ENCODE measurements at regions not wholly inside any gene's neighbourhood (a gene's known extent, or its start where the extent isn't known, plus 50 kb on each side); places are given as distances from the start of the nearest gene placed in this dataset.
"Not testable (repeated sequence)": the region's sequence is repeated elsewhere in the genome, so short reads cannot be mapped to it uniquely, and the experiment has no call there.

DNA sequence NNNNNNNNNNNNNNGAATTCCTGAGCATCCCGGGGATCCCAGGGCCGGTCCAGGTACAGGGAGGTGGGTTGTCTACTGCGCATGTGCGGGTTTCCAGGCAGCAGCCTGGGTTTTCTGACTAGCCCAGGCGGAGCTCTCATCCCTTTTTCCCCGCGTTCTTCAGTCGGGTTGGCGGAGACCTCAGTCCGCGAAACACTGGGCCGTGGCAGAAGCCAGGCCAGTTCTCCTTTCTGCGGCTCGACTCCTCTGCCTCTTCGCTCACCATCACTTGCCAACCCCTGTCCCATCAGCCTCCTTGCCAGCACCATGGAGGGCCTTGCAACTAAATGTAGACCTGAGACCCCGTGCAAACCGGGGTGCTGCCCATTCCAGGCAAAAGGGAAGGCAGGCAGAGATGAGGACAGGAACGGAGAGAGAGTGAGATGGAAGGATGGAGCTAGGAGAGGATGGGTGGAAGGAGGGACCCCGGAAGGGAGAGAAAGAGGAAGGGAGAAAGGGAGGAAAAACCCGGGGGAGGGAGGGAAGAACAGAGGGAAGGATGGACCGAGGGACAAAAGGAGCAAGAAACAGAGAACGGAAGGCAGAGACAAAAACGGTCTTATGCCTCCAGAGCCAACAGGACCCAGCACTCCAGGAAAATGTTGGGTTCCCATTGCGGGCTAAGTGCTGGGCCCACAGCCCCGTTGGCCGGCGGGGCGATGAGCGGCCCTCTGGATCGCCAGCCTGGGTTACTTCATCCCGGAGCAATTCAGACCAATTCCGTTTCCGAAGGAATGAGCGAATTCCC, 445.4 kb upstream of the DEFB115 start:
- peak; percentile 63 for DNase-seq (ENCODE audit: low read depth)
- peak overlapping the region; percentile 46 for H3K4me3 ChIP-seq (ENCODE audit: low read depth, low read length)
- TF ChIP-seq, protein P1, sequence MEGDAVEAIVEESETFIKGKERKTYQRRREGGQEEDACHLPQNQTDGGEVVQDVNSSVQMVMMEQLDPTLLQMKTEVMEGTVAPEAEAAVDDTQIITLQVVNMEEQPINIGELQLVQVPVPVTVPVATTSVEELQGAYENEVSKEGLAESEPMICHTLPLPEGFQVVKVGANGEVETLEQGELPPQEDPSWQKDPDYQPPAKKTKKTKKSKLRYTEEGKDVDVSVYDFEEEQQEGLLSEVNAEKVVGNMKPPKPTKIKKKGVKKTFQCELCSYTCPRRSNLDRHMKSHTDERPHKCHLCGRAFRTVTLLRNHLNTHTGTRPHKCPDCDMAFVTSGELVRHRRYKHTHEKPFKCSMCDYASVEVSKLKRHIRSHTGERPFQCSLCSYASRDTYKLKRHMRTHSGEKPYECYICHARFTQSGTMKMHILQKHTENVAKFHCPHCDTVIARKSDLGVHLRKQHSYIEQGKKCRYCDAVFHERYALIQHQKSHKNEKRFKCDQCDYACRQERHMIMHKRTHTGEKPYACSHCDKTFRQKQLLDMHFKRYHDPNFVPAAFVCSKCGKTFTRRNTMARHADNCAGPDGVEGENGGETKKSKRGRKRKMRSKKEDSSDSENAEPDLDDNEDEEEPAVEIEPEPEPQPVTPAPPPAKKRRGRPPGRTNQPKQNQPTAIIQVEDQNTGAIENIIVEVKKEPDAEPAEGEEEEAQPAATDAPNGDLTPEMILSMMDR (conservative IDR thresholded peaks at IDR 0.05; ENCODE audit: low read depth, low read length): no peak

DNA sequence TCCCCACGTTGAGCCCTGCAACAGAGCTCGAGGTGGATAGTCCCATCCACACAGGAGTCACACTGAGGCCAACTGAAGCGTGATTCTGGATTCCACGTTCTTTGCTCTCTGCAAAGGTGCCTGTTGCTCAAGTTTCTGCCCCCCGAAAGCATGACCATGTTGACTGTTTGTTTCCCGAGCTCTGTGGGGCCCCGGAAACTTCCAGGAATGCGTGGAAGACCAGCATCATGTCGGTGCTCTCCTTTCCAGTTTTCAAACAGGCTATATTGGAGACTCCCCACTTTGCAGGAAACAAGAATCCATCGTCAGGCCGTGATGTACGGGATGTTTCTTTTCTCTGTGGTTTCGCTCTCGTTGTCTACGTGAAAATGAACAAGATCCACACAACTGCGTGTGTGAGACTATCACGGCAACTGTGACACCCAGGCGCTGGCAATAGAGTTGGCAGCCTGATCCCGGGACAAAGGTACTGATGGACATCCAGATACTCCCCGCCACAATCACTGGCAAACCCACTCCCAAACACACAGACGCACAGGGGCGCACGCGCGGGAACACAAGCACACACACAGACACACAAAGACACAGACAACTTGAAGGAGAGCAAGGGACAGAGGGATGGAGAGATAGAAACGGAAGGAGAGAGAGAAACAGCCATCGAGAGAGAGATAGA, 444.6 kb upstream of the DEFB115 start:
- no peak overlapping the region for H3K4me3 ChIP-seq (ENCODE audit: low read depth, low read length)
- no peak for DNase-seq (ENCODE audit: low read depth)
- TF ChIP-seq, protein P1 (conservative IDR thresholded peaks at IDR 0.05; ENCODE audit: low read depth, low read length): no peak

DNA sequence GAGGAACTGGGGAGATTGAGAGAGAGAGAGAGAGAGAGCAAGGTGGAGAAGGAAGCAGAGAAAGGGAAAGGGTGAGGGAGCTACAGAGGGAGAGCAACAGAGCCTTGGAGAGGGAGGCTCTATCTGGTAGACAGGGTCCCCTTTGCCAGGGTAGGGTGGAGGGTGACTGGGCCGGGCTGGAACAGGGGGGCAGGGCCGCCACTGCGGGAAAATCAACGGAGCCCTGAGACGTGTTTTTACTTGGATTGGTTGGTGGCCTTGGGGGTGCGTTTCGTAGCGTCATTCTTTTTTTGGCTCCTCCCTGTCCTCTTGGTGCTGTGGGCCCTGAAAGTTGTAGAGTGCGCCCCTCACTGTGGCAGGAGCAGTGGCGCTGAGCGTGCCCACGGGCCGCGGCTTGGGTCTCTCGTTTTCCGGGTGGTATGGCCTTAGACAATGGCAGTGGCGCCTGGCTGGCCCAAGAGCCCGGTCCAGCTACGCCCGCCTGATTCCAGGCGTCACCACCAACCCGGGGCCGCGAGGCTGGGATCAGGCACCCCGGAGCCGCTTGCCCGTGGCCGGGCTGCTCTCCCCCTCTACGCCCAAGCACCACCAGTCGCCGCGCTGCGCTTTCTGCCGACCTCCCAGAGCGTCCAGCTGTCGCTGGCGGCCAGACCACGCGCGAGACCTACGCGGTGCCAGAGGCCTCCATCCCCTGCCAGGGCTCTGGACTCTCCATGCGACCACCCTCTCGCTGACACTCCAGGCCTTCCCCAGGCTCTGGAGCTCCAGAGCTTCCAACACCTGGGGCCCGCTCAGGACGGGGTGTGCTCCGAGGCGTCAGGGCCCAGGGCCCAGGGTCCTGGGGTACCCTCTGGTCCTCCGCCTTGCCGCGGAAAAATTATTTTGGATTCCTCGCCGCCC, 443.8 kb upstream of the DEFB115 start:
- DNase-seq (ENCODE audit: low read depth); H3K4me3 ChIP-seq (ENCODE audit: low read depth, low read length): not testable (repeated sequence)

DNA sequence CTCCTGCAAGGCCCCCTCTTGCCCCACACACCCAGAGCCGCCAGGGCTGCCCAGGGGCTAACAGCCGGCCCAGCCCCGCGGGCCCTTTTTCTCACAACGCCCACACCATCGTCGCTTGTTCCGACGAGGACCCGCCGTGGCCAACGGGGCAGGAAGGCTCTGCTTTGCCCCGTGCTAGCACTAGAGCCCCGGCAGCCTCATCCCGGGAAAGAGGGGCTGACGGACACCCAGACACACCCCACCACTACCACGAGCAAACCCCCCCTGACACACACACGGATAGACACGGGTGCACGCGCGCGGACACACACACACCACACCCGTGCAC, 443.2 kb upstream of the DEFB115 start:
- not testable (repeated sequence) for DNase-seq (ENCODE audit: low read depth); H3K4me3 ChIP-seq (ENCODE audit: low read depth, low read length)

DNA sequence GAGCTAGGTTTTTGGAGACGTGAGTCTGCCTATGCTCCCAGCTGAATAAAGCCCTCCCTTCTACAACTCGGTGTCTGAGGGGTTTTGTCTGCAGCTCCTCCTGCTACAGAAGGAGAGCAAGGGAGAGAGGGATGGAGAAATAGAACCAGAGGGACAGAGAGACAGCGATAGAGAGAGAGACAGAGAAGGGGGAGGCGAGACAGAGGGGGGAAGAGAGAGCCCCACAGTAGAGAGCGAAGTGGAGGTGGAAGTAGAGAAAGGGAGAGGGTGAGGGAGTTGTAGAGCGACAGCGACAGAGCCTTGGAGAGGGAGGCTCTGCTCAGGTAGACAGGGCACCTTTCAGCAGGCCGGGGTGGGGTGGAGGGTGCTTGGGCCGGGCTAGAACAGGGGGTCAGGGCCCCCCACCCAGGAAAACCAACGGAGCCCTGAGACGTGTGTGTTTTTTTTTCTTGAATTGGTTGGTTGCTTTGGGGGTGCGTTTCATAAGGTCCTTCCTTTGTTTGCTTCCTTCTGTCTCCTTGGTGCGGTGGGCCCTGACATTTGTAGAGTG, 442.4 kb upstream of the DEFB115 start:
- not testable (repeated sequence) for DNase-seq (ENCODE audit: low read depth); H3K4me3 ChIP-seq (ENCODE audit: low read depth, low read length)

DNA sequence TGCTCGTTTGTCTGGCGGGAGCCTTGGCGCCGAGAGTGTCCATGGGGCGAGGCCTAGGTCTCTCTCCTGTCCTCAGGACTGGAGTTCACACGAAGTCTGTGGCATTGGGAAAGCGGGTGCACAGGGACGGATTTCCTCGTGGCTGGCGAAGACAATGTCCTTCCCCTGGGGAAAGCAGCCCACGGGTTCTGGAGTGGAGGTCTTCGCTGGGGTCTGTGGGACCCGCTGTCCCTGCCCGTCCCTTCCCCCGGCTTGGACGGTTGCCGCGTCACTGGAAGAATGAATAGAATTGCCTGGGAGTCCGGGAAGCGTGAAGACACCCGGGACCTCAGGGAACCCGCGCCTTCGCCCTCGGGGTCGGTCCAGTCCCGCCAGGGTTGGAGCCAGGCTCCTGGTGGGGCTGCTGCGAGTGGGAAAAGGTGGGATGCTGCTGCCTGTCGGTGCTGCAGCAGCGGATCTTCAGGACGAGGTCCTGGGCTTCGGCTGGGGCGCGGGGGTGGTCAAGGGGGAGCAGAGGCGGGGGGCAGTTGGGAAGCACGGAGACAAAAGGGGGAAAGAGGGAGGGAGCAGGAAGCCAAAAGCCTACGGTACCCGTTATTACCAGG, 441.8 kb upstream of the DEFB115 start:
- H3K4me3 ChIP-seq (ENCODE audit: low read depth, low read length): peak overlapping the region; percentile 50
- TF ChIP-seq, protein P1 (conservative IDR thresholded peaks at IDR 0.05; ENCODE audit: low read depth, low read length): no peak
- DNase-seq (ENCODE audit: low read depth): no peak

DNA sequence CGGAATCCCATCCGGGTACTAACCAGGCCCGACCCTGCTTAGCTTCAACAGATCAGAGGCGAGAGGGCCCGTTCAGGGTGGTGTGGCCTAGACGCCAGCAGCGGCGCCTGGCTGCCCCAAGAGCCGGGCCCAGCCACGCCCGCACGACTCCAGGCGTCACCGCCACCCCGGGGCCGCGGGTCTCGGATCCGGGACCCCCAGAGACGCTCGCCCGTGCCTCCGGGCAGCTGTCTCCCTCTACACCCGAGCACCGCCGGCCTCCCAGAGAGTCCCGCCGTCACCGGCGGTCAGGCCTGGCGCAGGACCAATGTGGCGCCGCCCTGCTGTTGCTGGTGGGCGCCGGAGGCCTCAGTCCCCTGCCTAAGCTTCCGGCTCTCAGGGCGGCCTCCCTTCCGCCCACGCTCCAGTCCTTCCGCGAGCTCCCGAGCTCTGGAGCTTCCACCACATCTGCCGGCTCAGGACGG, 441.2 kb upstream of the DEFB115 start:
- TF ChIP-seq, protein P1 (conservative IDR thresholded peaks at IDR 0.05; ENCODE audit: low read depth, low read length): no peak
- DNase-seq (ENCODE audit: low read depth): peak; percentile 64
- H3K4me3 ChIP-seq (ENCODE audit: low read depth, low read length): peak overlapping the region; percentile 50

DNA sequence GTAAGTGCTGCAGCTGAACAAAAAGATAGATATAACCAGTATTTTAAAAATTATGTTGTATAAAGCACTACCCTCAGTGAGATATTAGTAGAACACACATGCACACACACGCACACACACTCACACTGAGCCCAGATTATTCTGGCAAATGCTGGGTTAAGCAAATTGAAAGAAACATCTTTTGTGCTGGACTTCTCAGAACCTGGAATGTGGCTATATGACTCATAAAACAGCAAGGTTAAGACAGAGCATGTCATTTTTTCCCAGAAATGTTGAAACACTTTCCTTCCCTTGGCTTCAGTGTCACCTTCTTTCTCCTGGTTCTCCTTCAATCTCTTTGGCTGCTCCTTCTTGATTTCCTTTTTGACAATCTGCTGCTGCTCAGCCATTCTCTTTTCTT, 435.8 kb upstream of the DEFB115 start:
- DNase-seq (ENCODE audit: low read depth): peak; percentile 51
- H3K4me3 ChIP-seq (ENCODE audit: low read depth, low read length): not testable (repeated sequence)

DNA sequence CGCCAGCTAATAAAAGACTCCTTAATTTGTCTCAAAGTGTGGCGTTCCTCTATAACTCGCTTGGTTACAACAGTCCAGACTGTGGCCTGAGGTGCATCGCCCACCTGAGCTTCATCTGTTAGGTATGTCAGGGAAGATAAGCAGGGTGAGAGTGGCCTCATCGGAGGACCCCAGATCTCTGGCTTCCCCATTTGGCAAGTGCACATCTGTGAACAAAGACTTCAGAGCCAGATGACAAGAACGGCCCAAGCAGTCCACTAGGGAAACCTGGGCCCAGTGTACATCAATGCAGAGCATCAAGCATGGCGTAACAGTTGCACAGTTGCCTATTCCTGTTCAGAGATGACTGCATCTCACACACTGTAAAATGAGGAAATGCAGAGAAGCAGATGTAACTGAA, 432.8 kb upstream of the DEFB115 start:
- DNase-seq (ENCODE audit: low read depth); H3K4me3 ChIP-seq (ENCODE audit: low read depth, low read length): not testable (repeated sequence)

DNA sequence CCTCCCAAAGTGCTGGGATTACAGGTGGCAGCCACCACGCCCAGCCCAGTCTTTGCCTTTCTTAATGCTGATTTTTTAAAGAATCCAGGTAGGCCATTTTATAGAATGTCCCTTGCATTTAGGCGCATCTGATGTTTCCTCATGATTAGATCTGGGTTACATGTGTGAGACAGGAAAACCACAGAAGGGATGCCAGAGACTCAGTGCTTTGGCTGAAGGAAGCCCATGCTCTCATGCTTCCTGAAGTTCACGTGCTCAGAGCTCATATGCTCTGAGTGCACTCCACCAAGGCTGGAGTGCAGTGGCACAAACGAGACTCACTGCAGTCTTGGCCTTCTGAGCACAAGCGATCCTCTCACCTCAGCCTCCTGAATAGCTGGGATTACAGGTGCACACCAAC, 411.5 kb upstream of the DEFB115 start:
- not testable (repeated sequence) for H3K4me3 ChIP-seq (ENCODE audit: low read depth, low read length); DNase-seq (ENCODE audit: low read depth)

DNA sequence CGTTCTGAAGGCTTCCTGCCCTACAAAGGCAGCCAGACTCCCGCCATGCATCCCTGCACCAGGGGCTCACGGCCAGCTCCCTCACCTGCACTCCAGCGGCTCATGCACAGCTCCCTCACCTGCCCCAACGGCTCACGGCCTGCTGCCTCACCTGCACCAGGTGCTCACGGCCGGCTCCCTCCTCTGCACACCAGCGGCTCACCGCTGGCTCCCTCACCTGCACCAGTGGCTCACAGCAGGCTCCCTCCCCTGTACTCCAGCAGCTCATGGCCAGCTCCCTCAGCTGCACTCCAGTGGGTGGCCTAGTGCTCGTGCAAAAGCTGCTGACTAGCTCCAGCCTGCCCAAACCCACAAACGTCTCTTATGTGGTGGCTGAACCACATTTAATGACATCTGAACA, 389.2 kb upstream of the DEFB115 start:
- not testable (repeated sequence) for H3K4me3 ChIP-seq (ENCODE audit: low read depth, low read length); DNase-seq (ENCODE audit: low read depth)

DNA sequence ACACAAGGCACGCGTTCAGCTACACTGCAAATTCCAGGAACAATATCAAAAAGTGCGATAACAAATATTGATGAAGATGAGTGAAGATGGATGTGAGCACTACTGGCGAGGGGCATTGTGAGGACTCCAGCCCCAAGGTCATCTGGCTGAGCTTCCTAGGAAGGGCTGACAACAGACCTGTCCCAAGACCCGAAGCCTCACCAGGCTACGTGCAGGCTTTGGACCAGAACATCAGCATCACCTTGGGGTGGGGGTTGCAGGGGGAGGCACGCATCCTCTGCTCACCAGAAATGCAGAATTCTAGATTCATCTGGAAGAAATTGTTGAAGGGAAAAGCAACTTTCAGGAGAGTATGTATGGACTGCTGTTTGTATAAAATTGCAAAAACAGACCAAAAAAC, 386.3 kb upstream of the DEFB115 start:
- DNase-seq (ENCODE audit: low read depth); H3K4me3 ChIP-seq (ENCODE audit: low read depth, low read length): not testable (repeated sequence)

DNA sequence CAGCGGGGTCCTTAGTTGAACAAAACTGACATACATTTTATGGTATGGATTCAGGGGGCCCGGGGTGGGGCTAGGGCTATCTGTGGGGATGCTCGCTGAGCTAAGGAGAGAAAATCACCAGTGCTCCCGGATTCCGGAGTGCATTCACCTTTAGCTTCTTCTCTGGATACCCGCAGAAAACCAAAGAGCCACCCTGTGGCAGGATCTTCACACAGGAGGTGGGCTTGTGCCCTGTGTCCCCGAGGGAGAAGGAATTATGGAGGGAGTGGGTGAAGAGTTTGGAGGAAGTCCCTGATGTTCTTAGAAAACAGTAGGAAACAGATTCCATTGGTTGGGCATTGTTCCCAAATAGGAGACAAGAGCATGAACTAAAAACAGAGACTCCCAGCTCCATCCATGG, 385.2 kb upstream of the DEFB115 start:
- not testable (repeated sequence) for DNase-seq (ENCODE audit: low read depth); H3K4me3 ChIP-seq (ENCODE audit: low read depth, low read length)

Measured in choroid plexus epithelial cell (primary cell).